ENCODE measurements at regions not wholly inside any gene's neighbourhood (a gene's known extent, or its start where the extent isn't known, plus 50 kb on each side); places are given as distances from the start of the nearest gene placed in this dataset.

DNA sequence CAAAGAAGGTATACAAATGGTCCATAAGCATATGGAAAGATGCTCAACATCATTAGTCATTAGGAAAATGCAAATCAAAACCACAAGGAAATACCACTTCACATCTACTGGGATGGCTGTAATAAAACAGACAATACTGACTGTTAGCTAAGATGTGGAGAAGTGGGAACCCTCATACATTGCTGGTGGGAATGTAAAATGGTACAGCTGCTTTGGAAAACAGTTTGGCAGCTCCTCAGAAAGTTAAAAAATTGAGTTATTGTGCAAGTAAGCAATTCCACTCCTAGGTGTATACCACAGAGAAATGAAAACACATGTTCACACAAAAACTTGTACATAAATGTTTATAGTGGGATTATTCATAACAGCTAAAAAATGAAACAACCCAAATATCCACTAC lies 173.0 kb upstream of the JAG1 start:
- no peak for TF ChIP-seq POLR2A (IDR thresholded peaks at IDR 0.05; ENCODE audit: low read length)
- no peak for TF ChIP-seq GATA1 (IDR thresholded peaks at IDR 0.05; ENCODE audit: low read depth, low read length)
